ENCODE measurements at regions not wholly inside any gene's neighbourhood (a gene's known extent, or its start where the extent isn't known, plus 50 kb on each side); places are given as distances from the start of the nearest gene placed in this dataset.
"Not testable (repeated sequence)": the region's sequence is repeated elsewhere in the genome, so short reads cannot be mapped to it uniquely, and the experiment has no call there.

- no peak for DNase-seq (ENCODE audit: low read depth in 3 of 3, low spot score in 1 of 3)
Observed at GRCh38 chr2:144798989-144799388, 279.1 kb upstream of the ZEB2 start.

GRCh38 chr2:144798034-144798433 is 278.1 kb upstream of the ZEB2 start:
- DNase-seq (ENCODE audit: low read depth in 3 of 3, low spot score in 1 of 3) = no peak

GRCh38 chr2:144796936-144797335 is 277.0 kb upstream of the ZEB2 start:
- no peak for DNase-seq (ENCODE audit: low read depth in 3 of 3, low spot score in 1 of 3)

GRCh38 chr2:144796164-144796563 is 276.2 kb upstream of the ZEB2 start:
- no peak for DNase-seq (ENCODE audit: low read depth in 3 of 3, low spot score in 1 of 3)

- DNase-seq (ENCODE audit: low read depth in 3 of 3, low spot score in 1 of 3) = no peak
Observed at GRCh38 chr2:144785253-144785652, 265.3 kb upstream of the ZEB2 start.

GRCh38 chr2:144780983-144781382 is 261.1 kb upstream of the ZEB2 start:
- DNase-seq (ENCODE audit: low read depth in 3 of 3, low spot score in 1 of 3) = no peak

DNA sequence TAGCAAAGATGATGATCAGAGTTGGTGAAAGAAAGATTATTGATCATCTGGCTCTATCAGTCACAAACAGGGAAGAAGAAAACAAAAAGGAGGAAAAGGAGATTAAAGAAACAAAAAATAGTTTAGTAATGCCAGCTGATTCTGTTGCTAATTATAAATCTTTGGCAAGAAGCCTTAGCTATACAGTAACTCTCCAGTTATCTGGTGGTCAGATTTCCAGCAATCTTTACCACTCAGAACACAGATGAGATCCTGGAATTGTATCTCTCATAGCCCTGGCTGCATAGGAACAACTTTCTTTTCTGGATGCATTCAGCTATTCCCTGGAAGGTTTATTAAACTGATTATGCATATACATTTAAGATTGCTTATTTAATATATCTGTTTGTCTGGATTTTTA is 256.8 kb upstream of the ZEB2 start:
- DNase-seq (ENCODE audit: low read depth in 3 of 3, low spot score in 1 of 3) = no peak

- DNase-seq (ENCODE audit: low read depth in 3 of 3, low spot score in 1 of 3) = no peak
Observed at GRCh38 chr2:144774809-144775208, 254.9 kb upstream of the ZEB2 start.

GRCh38 chr2:144771348-144771747 is 251.4 kb upstream of the ZEB2 start:
- no peak for DNase-seq (ENCODE audit: low read depth in 3 of 3, low spot score in 1 of 3)

DNA sequence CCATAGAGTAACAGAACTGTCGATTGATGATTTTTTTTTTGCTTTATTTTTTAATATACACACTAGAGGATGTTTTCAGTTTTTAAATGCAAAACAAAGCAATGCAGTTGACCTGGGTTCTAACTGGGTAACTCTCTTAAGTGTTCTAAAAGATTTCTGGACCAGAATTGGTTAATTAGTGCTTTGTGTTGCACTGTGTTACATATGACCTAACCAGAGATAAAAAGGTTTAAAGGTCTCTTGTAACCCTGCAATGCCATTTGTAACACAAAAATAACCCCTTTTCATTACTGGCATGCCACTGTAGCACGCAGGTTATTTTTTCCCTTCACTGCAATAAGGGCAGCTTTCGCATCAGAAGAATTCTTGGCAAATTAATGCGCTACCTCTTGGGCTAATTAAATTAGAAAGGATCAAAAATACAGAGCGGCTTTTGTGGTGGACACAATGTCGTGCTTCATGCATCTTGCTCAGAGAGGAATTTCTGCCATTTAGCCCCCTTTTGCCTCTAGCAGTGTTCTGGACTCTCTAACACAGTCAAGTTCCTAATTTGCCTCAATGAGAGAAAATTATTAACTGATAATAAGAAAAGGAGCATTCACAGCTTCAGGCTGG is 250.8 kb upstream of the ZEB2 start:
- no peak for DNase-seq (ENCODE audit: low read depth in 3 of 3, low spot score in 1 of 3)

GRCh38 chr2:144760939-144761338 is 241.0 kb upstream of the ZEB2 start:
- not testable (repeated sequence) for DNase-seq (ENCODE audit: low read depth in 3 of 3, low spot score in 1 of 3)

DNA sequence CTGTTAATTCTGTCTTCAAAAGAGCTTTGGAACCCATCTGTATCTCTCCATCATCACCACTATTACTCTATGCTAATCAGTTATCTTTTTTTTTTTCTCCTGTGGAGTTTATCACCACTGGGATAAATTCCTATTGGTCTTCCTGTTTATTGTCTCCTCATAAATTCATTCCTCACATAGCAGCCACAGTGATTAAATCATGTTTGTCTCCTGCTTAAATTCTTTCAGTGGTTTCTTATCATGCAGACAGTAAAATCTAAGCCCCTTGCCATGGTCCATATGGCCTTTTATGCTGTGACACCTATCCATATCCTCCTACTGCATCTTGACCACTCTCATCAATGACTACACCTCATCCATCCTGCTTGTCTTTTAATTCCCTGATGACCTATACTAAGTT is 239.8 kb upstream of the ZEB2 start:
- no peak for DNase-seq (ENCODE audit: low read depth in 3 of 3, low spot score in 1 of 3)

DNA sequence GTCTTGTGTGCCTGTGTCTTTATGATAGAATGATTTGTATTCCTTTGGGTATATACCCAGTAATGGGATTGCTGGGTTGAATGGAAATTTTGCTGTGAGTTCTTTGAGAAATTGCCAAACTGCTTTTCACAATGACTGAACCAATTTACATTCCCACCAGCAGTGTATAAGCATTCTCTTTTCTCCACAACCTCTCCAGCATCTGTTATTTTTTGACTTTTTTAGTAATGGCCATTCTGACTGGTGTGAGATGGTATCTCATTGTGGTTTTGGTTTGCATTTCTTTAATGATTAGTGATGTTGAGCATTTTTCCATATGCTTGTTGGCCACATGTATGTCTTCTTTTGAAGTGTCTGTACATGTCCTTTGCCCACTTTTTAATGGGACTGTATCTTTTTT is 238.3 kb upstream of the ZEB2 start:
- not testable (repeated sequence) for DNase-seq (ENCODE audit: low read depth in 3 of 3, low spot score in 1 of 3)

- no peak for DNase-seq (ENCODE audit: low read depth in 3 of 3, low spot score in 1 of 3)
Observed at GRCh38 chr2:144753416-144753815, 233.5 kb upstream of the ZEB2 start.

DNA sequence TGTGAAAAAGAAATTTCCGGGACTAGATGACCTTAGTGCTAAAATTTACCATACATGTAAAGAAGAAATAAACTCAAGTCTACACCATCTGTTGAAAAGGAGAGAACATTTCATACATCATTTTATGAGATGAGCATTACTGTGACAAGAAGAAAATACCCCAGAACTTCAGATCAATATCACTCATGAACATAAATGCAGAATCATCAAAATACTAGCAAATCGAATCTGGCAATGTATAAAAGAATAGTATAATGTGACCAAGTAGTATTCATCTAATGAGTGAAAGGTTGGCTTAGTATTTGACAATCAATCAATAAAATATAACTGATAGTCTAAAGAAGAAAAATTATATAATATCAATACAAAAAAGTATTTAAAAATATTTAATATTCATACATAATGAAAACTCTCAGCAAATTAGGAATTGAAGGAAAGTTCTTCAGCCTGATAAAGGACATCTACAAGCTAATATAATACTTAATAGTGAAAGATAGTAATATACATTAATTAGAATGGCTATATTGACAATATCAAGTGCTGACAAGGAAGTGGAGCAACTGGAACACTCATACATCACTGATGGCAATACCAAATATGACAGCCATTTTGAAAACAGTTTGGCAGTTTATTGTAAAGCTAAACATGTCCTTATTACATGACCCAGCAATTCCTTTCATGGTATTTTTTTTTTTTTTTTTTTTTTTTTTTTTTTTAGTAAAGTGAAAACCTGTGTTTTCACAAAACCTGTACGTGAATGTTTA is 231.4 kb upstream of the ZEB2 start:
- DNase-seq (ENCODE audit: low read depth in 3 of 3, low spot score in 1 of 3) = no peak

GRCh38 chr2:144749188-144749587 is 229.3 kb upstream of the ZEB2 start:
- no peak for DNase-seq (ENCODE audit: low read depth in 3 of 3, low spot score in 1 of 3)

DNA sequence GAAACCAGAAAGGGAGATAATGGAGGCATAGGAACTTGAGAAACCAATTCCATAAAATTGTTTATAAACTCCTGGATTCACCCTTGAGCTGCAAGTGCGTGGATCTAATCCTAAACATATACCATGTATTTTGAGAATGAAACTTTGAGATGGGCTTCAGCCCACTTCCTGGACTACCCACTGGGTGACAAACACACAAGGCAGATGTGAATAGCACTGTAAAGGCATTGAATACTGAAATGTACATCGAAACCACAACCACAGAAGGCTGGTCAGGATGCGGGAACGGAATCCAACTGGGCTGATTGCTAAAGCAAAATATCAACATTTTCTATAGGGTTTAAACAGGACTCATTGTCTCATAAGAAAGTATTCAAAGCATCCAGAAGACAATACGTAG is 228.5 kb upstream of the ZEB2 start:
- DNase-seq (ENCODE audit: low read depth in 3 of 3, low spot score in 1 of 3) = no peak

DNA sequence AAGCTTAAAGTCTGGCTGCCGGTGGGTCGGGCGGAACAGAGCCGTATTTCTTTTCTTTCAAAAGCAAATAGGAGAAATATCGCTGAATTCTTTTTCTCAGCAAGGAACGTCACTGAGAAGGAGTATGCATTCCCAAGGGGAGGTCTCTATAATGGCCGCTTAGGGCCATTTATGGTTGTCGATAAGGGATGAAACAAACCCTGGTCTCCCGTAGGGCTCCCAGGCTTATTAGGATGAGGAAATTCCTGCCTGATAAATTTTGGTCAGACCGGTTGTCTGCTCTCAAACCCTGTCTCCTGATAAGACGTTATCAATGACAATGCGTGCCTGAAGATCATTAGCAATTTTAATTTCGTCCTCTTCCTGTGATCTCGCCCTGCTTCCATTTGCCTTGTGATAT is 227.7 kb upstream of the ZEB2 start:
- no peak for DNase-seq (ENCODE audit: low read depth in 3 of 3, low spot score in 1 of 3)

DNA sequence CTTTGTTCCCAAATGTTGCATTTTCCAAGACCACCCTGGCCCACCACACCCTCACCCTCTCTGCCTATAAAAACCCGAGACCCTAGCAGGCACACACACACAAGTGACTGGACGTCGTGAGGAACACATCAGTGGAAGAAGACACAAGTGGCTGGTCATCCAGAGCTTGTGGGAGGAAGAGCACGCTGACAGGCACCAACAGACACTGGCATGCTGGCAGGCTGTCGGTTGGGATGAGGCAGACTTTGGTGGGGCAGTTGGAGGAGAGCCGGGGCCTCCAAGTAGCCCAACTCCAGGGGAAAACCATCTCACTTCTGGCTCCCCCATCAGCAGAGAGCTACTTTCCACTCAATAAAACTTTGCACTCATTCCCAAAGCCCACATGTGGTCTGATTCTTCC is 225.5 kb upstream of the ZEB2 start:
- DNase-seq (ENCODE audit: low read depth in 3 of 3, low spot score in 1 of 3) = no peak

DNA sequence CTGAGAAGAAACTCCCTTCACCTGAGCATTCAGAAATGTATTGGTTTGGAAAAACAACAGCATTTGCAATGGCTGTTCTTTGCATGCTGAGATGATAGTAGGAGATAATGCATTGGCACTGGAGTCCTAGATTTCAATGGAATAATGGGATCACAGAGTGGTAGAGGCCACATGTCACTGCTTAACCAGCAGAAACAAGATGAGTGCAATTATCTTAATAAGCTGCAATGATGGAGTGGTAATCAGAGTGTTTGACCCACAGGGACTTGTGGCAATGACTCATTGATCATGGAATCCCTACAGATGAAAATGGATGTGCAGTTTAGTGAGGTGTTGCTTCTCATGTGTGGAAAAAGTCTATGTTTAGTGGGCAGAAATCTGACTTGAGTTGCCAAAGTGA is 218.8 kb upstream of the ZEB2 start:
- no peak for DNase-seq (ENCODE audit: low read depth in 3 of 3, low spot score in 1 of 3)

GRCh38 chr2:144730711-144731110 is 210.8 kb upstream of the ZEB2 start:
- no peak for DNase-seq (ENCODE audit: low read depth in 3 of 3, low spot score in 1 of 3)

- DNase-seq (ENCODE audit: low read depth in 3 of 3, low spot score in 1 of 3) = not testable (repeated sequence)
Observed at GRCh38 chr2:144724460-144724859, 204.5 kb upstream of the ZEB2 start.

- no peak for DNase-seq (ENCODE audit: low read depth in 3 of 3, low spot score in 1 of 3)
Observed at GRCh38 chr2:144718376-144718775, 198.5 kb upstream of the ZEB2 start.
